ENCODE measurements at regions not wholly inside any gene's neighbourhood (a gene's known extent, or its start where the extent isn't known, plus 50 kb on each side); places are given as distances from the start of the nearest gene placed in this dataset.

DNA sequence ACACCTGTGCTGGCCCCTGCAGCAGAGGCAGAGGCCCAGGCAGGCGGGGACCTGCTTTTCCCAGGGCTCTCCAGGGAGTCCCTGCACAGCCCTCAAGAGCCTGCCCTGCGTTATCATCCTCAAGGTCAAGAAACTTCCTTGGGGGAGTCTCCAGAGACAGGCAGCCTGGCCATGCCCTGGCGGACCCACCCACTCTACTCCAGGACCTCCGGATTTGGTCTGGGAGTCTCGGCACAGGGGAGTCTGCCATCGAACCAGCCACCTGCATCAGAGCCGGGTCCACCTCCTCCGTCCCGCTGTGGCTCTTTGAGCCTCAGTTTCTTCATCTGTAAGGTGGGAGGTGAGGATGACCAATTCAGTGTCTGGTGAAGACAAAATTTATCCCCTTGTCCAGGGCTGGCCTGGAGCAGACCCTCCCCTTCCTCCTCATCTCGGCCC, 75.3 kb upstream of the TNRC6C start:
- DNase-seq = no peak

DNA sequence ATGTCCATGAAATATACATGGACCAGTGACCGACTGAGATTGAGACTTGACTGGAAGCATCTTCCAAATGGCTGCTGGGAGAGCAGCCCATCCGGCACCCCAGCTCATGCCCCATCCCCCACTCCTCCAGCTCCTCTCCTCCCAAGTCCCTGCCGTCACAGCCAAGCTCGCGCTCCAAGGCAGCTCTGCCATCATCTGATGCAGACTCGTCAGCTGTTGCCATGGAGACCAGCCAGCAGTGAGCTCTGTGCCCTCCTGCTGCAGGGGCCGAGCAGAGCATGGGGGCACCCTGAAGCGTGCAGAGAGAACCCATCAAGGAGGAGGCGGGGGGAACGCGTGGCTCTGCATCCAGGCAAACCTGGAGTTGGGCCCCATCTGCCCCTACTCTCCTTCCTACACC, 74.5 kb upstream of the TNRC6C start:
- DNase-seq = no peak

DNA sequence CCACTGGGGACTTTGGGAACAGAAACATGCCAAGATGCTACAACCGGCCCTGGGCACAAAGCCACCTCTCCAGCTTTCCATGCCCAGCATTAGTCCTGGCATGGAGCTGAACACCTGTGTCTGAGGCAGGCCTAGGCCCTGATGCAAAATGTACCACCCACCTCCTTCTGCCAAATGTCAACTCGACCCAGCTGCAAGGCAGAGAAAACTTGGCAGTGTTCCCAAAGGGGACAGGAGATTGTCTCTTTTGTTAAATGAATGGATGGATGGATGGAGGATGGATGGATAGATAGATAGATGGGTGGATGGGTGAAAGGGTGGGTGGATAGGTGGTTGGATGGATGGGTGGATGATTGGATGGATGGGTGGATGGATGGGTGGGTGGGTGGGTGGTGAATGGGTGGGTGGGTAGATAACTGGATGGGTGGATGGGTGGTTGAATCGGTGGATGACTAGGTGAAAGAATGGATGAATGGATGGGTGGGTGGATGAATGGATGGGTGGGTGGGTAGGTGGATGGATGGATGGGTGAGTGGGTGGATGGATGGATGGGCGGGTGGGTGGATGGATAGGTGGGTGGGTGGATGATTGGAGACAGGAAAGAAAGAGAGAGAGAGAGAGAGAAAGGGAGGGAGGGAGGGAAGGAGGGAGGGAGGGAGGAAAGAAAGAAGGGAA, 73.4 kb upstream of the TNRC6C start:
- no peak for DNase-seq

DNA sequence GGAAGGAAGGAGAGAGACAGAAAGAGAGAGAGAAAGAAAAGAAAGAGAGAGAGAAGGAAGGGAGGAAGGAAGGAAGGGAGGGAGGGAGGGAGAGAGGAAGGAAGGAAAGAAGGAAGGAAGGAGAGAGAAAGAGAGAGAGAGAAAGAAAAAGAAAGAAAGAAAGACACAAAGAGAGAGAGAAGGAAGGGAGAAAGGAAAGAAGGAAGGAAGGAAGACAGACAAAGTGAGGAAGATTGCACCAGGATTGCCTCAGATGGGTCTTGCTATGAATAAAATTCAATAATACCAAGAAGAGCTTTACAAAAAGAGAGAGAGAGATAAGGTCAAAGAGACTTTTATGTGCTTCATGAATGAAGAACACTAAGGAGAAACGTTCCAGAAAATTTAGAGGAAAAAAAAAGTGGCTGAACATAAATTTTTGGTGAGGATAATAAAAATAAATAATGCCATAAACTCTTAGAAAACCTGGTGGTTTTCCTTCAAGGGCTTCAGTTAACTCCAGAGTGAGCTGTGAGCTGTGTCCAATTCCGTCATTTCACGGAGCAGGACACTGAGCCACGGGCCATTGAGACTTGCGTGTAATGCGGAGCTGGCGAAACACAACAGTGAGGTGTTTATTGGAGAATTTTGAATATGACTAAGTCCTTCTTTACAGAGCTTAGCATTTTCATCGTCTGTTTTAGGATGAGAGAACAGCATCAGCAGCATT, 72.7 kb upstream of the TNRC6C start:
- DNase-seq = no peak

DNA sequence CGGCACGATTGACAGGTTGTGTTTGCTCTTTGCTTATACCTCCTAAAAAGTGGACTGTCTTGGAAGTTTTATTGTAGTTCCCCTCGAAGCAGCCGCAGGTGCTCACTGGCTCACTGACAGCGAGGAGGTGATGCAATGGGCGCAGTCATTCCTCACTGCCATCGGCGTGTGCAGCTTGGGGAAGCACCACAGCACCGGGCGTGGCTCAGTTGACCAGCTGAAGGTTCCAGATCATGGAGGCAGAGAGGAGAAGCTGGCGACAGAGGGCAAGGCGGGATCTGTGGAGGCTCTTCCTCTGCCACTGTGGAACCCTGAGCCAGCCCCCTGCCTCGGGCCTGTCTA, 72.1 kb upstream of the TNRC6C start:
- no peak for DNase-seq

DNA sequence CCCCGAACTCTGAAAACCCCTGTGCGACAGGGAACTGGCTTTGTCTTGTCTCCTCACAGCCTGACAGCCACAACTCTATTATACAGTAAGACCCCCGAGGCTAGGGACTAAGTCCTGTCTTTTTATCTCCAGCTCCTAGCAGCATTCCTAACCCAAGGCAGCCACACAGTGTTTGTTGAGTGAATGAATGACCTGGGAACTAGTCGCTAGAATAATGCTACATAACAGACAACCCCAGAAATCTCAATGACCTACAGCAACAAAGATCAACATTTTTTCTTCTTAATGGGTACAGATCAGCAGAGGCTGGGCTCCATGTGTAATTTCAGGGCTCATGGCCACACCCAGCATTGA, 71.4 kb upstream of the TNRC6C start:
- DNase-seq = no peak

DNA sequence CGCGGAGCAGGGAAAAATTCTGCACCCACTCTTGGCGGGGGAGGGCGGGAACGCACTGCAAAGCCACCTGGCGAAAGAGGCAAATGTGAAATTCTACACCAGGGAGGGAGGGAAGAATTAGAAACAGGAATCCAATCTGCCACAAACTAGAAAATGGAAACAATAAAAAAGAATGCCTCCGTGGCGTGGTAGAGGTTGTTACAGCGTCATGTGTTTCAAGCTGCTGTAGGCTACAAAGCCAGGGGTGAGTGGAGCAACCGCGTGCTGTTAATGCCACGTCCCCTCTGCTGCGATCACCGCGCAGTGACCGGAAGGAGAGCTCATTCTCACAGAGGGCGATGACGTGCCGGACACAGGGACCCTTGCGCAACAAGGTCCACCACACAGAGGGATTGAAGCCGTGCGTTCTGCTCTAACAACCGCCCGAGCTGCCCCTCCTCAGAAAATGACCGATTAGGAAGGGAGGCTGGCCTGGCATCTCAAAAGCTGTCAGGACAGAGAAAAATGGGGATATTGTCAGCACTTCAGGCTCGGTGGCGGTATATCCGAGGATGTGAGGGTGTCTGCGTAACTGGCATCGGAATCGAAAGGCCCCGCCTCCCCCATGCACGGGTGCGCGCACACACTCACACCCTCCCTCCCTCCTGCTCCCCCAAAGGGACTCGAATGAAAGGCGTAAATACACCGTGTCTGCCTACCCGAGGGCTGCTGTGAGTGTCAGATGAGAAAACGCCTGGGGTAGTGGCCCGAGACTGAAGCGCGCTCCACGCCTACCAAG, 70.8 kb upstream of the TNRC6C start:
- peak; percentile 61 for DNase-seq

DNA sequence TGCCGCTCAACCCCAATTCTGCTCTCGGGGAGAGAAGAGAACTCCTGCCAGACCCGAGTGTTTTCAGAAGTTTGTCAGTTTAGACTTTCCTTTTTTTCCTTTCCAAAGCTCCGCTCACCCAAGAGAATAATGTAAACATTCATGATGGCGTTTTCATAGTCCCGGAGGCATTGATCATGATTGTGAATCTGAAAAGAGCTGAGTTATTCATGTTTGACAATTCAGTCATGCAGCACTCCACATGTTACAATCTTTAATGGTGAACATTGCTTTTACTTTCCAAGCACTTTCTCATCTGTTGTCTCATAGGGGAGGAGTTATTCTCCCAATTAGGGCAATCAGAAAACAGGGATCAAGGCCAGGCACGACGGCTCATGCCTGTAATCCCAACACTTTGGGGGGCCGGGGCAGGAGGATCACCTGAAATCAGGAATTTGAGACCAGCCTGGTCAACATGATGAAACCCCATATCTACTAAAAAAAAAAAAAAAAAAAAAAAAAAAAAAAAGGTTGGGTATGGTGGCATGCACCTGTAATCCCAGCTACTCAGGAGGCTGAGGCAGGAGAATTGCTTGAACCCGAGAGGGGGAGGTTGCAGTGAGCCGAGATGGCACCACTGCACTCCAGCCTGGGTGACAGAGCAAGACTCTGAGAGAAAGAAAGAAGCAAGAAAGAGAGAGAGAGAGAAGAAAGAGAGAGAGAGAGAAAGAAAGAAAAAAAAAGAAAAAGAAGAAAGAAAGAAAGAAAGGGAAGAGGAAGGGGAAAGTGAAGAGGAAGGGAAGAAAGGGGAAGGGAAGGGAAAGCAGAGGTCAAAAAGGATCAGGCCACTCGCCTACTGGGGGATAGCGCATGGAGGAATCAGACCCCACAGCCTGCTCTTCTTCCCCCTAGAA, 70.0 kb upstream of the TNRC6C start:
- no peak for DNase-seq

DNA sequence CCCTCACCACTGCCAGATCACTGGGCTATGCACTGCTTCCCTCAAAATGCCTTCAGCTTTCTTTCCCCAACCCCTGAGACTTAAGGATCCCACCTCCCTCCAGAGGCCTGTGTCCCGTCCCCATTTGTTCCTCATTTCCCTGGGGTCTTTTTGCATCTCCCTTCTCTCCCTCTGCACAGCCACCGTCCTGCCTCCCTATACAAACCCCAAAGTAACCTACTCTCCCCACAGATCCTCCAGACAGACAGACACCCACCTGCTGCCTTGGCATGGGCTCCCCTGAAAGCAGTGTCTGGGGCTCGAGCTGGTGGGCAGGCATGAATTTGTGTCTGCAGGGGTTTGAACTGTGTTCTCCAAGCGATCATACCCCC, 69.4 kb upstream of the TNRC6C start:
- DNase-seq = no peak

DNA sequence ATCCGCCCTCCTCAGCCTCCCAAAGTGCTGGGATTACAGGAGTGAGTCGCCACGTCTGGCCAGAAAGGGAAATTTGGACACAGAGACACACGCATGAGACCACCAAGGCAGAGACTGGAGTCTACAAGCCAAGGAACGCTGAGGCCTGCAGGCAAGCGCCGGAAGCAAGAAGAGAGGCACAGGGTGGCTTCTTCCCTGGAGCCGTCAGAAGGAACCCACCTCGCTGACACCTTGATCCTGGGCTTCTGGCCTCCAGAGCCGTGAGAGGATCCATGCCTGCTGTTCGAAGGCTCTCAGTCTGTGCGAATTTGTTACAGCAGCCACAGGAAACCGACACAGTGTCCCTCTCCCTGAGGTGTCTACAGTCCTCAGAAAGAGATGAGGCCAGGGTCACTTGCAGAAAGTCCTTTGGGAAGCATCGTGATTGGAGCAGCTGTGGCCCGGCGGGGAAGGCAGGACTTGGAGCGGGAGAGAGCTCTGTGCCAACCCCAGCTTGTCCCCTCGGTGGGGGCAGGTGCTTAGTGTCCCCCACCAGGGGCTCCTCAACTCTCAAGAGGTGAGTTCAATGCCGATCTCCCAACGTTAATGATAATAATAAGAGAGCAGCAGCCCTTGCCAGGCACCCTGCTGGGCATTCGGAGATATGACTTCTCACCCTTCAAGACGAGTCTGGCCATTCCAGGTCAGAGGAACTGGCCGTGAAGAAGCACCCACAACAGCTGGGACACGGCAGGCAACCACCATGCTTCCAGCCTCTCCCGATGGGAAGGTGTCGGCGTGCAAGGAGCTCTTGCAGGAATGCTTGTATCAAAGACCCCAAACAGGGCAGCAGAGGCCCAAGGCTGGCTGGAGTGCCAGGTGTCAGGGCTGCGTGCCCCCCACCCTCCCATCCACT, 68.4 kb upstream of the TNRC6C start:
- DNase-seq = peak; percentile 26

DNA sequence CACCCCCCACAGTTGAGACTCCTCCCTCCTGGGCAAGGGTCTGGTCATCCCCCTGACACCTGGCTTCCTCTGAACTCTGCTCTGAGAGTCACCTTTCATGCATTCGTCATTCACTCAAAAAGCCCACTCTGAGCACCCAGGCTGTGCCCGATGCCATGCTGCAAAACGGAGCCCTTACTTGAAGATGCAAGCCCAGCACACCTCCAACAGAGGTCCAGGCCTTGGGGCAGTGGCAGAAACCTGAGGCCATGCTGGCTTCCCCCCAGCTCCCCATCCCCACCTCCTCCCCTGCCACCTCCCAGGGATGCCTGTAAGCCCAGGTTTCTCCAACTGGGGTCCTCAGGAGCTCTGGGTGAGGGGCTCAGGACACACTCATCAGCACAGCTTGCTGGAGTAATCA, 67.7 kb upstream of the TNRC6C start:
- DNase-seq = no peak

DNA sequence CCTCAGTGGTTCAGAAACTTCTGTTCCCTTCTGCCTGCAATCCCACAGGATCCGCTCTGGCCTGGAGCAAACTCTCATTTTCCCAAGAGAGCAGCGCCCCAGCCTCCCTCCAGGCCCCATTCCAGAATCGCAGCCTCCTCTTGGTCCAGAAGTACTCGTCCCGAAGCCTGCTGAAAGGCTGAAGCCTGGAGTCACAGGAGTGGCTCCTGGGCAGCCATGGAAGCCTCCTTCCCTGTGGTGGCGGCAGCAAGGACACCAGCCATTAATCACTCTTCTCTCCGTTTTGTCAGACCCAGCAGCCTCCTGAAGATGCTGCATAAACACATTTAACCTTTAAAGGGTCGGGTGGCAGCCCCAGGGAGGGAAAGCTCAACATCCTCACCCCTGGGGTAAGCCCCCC, 66.9 kb upstream of the TNRC6C start:
- no peak for DNase-seq

DNA sequence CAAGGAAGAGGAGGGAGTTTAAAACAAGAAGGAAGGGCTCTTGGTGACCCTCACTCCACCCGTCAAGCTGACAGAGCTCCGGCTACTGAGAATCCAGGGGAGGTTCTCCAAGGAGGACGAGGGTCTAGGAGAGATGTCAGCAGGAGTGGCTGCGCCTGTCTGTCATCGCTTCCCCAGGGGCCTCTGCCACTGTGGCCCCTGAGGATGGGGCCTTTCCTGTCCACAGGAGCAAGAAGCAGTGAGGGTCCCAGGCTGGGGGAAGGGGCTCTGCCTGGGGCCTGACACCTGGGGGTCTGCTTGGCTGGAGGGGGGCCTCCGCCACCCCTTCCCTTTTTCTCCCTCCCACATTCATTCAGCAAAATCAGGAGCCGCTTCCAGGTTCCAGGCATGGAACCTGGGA, 66.5 kb upstream of the TNRC6C start:
- no peak for DNase-seq

DNA sequence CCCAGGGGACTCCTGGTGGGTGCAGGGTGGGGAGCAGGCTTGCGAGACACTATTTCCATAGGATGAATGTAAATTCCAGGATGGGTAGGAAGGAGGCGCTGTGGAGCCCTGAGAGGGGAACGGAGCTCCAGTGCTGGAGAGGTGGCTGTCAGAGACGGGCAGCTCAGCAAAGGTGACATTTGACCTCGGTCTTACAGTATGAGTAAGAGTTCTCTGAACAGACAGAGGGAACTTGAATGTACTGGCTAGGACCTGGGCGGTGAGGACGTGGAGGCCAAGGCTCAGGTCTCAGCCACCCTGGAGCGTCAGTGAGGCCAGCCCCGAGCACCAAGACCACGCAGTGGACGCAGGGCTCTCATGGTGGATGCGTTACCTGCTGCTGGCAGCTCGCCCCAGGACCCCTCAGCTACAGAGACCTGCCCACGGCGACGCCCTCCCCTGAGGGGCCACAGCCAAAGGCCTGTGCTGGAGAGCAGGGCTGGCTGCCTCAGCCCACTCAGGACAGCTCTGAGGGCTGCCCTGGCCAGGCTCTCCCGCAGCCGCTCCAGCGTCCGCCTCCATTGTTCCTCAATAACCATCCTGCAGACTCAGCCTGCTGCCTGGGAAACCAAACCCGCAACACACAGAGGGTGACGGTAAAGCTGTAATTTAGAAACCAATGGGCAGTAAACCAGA, 65.9 kb upstream of the TNRC6C start:
- peak; percentile 54 for DNase-seq

DNA sequence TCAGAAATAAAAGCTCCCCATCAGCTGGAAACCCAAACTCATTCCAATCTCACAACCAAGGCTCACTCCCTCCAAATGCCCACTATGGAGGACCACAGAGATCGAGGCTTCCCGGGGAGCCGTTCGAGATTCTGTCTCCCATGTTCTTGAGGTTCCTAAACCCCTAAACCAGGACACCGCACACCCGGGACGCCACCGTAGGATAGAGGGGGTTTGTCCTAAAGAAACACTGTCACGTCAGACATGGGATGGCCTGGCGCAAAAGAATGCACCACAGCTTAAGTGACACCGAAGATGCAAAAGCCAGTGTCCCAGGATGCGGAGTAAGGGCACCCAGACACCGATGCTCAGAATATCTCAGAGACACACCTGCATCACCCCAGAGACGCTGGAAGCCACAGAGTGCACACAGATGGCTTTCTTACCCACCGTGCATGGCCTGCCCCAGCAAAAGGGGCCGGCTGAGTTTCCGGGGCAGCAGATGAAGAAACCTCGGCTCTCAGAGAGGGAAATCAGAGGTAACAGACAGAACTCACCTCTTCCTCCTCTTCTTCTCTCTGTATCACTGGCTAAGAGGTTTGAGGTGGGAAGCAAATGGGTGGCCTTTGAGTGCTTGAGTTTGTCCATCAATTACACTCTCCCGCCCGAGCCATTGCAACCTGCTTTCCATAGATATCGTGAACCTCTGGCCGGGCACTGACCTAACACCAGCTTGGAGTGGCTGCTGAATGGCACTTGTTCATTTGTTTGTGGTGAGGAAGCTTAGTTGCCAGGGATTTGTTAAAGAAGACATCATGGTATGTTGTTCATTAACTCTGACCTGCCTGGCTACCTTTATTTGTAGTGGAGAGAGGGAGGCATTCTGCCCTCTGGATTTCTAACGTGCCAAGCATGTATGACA, 65.1 kb upstream of the TNRC6C start:
- no peak for DNase-seq

DNA sequence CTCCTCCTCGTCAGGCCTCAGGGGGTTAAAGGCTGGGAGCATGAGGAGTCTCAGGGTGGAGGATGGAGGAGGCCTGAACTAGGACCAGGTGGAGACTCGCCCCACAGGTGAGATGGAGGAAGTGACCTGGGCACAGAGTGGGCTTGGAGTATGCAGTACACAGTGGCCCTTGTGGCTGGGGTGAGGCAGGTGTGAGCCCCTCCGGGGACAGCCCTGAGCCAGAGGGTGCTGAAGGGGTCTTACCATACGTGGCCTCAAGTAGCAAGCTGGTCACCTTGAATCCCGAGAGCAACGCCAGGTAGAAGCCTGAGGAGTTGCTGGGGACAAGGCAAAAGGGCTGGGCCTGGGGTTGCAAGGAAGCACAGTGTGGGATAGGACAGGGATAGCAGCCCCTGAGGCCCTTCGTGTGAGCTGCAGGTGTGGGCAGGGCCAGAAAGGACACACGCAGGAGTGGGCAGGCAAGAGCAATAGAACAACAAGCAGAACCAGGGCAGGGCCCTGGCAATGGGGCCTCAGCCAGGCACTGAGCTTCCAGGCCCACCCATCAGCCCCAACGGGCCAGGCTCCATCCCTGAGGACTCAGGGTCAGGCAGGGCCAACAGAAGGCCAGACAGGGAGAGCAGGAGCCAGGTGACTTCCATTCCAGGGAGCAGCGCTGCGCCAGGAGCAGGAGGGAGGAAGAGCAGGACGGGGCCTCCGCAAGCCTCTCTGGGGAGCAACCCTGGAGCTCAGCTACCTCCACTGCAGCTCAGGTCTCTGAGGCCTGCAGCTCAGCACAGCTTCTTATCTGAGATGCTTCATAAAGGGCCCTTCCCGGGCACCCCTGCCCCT, 64.2 kb upstream of the TNRC6C start:
- DNase-seq = no peak

DNA sequence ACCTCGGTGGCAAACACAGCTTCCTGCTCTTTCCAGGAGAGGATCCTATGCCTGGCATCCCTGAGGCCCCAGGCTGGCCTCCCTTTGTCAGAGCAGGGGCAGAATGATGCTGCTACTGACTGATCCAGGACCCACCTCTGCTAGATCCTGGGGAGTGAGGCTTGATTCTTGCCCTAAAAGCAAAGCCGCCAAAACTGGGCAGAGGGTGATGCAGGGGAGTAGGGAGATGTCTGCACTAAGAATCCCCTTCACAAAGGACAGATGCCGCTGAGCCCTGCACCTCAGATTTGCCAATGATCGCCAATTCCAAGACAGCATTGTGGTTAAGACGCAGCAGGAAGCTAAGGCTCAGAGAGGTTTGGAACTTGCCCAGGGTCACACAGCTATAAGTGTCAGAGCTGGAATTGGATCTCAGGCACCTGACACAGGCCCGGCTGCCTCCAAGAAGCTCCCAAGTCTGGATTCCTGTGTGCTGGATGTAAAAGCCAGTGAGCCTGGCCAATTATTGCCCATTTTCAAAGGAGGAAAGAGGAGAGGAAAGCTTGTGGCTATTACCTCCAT, 60.7 kb upstream of the TNRC6C start:
- DNase-seq = no peak

DNA sequence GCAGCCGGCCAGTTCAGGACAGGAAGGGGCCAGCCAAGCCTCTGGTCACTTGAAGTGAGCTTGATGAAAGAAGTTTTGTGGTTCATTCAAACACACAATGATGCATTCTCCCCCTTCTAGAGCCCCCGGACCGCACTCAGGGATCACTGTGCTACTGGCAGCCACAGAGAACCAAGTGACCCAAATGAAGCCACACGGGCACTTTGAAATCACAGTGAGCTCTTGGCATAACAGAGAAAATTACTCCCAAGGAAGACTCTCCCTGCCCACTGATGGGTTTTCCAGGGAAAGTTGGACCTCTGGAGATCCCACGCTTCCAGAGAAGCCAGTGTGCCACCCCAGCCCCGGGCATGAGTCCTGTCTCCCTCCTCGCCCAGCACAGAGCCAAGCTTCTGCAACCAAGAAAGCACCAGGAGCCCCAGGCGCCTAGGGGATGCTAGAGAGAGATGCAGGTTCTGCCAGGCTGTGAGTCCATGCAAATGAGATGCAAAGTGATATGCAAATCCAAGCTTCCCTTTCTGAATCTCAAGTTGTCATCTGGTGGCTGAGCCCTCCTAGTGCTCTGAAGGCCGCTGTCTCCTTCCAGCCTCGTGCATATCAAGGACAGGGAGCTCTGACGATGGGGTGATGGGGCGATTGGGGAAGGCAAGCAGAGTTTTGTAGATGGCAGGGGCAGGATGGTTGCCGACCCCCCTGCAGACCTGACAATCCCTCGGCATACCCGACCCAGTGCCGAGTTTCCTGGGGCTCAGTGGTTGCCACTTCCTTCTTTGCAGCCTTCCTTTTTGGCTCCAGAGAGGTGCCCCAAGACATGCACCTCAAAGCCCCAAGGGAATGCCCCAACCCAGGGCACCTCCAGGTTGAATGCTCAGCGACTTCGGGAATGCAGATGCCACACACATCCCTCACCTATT, 59.7 kb upstream of the TNRC6C start:
- no peak for DNase-seq
